SIG-M5 treated with dmso at 0.1 percent for 504 hours (cell line): ENCODE measurements at regions not wholly inside any gene's neighbourhood (a gene's known extent, or its start where the extent isn't known, plus 50 kb on each side); places are given as distances from the start of the nearest gene placed in this dataset.

ENCODE experiments used
- DNase-seq: peaks from one replicate; lab custom pipeline; 2025; ENCODE audit not compliant: unreplicated experiment; lab: John Stamatoyannopoulos, UW

- no peak for DNase-seq
These were observed 845.3 kb upstream of the PTPRD start for GRCh38 chr9:11457825-11458790.

- DNase-seq: no peak
These were observed 856.9 kb upstream of the PTPRD start for GRCh38 chr9:11469745-11470144.

- no peak for DNase-seq
These were observed 858.5 kb upstream of the PTPRD start for GRCh38 chr9:11471321-11471720.

- DNase-seq: no peak
These were observed 888.0 kb upstream of the PTPRD start for GRCh38 chr9:11500780-11501179.

- DNase-seq: no peak
These were observed 894.2 kb upstream of the PTPRD start for GRCh38 chr9:11506980-11507379.

- no peak for DNase-seq
These were observed 924.8 kb upstream of the PTPRD start for GRCh38 chr9:11537566-11537965.

GRCh38 chr9:11542781-11543180 is 930.0 kb upstream of the PTPRD start:
- no peak for DNase-seq

GRCh38 chr9:11546231-11546630 is 933.4 kb upstream of the PTPRD start:
- DNase-seq: no peak

- DNase-seq: no peak
These were observed 936.6 kb upstream of the PTPRD start for GRCh38 chr9:11549311-11549794.

GRCh38 chr9:11551106-11551505 is 938.3 kb upstream of the PTPRD start:
- no peak for DNase-seq

- DNase-seq: no peak
These were observed 945.2 kb upstream of the PTPRD start for GRCh38 chr9:11558043-11558442.

GRCh38 chr9:11559001-11559776 is 946.4 kb upstream of the PTPRD start:
- no peak for DNase-seq

GRCh38 chr9:11577522-11577921 is 964.7 kb upstream of the PTPRD start:
- no peak for DNase-seq

GRCh38 chr9:11595756-11596155 is 983.0 kb upstream of the PTPRD start:
- no peak for DNase-seq

- no peak for DNase-seq
These were observed 1005.5 kb upstream of the PTPRD start for GRCh38 chr9:11618241-11618805.

GRCh38 chr9:11632691-11633090 is 1019.9 kb upstream of the PTPRD start:
- no peak for DNase-seq

- no peak for DNase-seq
These were observed 1034.0 kb upstream of the PTPRD start for GRCh38 chr9:11646831-11647230.

GRCh38 chr9:11653867-11654266 is 1039.3 kb upstream of the TYRP1 start:
- DNase-seq: no peak

- DNase-seq: no peak
These were observed 1029.3 kb upstream of the TYRP1 start for GRCh38 chr9:11663913-11664312.

GRCh38 chr9:11676821-11677220 is 1016.4 kb upstream of the TYRP1 start:
- DNase-seq: no peak

GRCh38 chr9:11686733-11687132 is 1006.5 kb upstream of the TYRP1 start:
- no peak for DNase-seq

GRCh38 chr9:11697126-11697525 is 996.1 kb upstream of the TYRP1 start:
- no peak for DNase-seq
